ENCODE measurements at regions not wholly inside any gene's neighbourhood (a gene's known extent, or its start where the extent isn't known, plus 50 kb on each side); places are given as distances from the start of the nearest gene placed in this dataset.

- no peak for TF ChIP-seq SRSF7 (optimal IDR thresholded peaks at IDR 0.05; ENCODE audit: low read depth, low read length)
- TF ChIP-seq ZNF175 (CRISPR knock-in tag; IDR thresholded peaks at IDR 0.05; ENCODE audit: low read depth) = no peak
- TF ChIP-seq ZNF449 (CRISPR knock-in tag; IDR thresholded peaks at IDR 0.05) = no peak
- TF ChIP-seq DMBX1 (CRISPR knock-in tag; IDR thresholded peaks at IDR 0.05; ENCODE audit: borderline replicate concordance) = no peak
- no peak for TF ChIP-seq CREB3L1 (IDR thresholded peaks at IDR 0.05; ENCODE audit: borderline replicate concordance, low read depth)
- peak; percentile 32 for TF ChIP-seq TBP (optimal IDR thresholded peaks at IDR 0.05; ENCODE audit: low read depth, low read length)
- peak in 1 of 2 experiments; percentile 59; a peak in 2 of 4 replicates for TF ChIP-seq HDAC1 (IDR thresholded peaks at IDR 0.05)
- no peak for TF ChIP-seq HES1 (IDR thresholded peaks at IDR 0.05; ENCODE audit: low read depth)
- TF ChIP-seq PPARD (CRISPR knock-in tag; IDR thresholded peaks at IDR 0.05) = no peak
- no peak for TF ChIP-seq ZNF282 (CRISPR knock-in tag; IDR thresholded peaks at IDR 0.05)
- peak; percentile 83 for TF ChIP-seq MYNN (IDR thresholded peaks at IDR 0.05)
- no peak for TF ChIP-seq MYNN (CRISPR knock-in tag; IDR thresholded peaks at IDR 0.05)
- no peak for TF ChIP-seq SMARCA5 (IDR thresholded peaks at IDR 0.05)
- no peak for TF ChIP-seq SMARCB1 (IDR thresholded peaks at IDR 0.05; ENCODE audit: insufficient read length, low read depth)
- TF ChIP-seq CEBPG (CRISPR knock-in tag; IDR thresholded peaks at IDR 0.05) = no peak
- TF ChIP-seq CEBPG (tag; conservative IDR thresholded peaks at IDR 0.05 in 1 of 2, IDR thresholded peaks at IDR 0.05 in 1 of 2) = no peak
- TF ChIP-seq SNAPC5 (CRISPR knock-in tag; IDR thresholded peaks at IDR 0.05) = no peak
- no peak for TF ChIP-seq TAF9B (IDR thresholded peaks at IDR 0.05; ENCODE audit: partially characterized antibody)
- TF ChIP-seq POLR3A (IDR thresholded peaks at IDR 0.05; ENCODE audit: borderline replicate concordance, extremely low read depth, insufficient read depth, insufficient read length) = no peak
- peak in 1 of 2 experiments; percentile 36; a peak in 1 of 4 replicates for TF ChIP-seq SRF (CRISPR knock-in tag; IDR thresholded peaks at IDR 0.05)
- no peak for TF ChIP-seq NFE2L1 (tag; IDR thresholded peaks at IDR 0.05; ENCODE audit: borderline replicate concordance, low read depth)
- TF ChIP-seq RBM22 (IDR thresholded peaks at IDR 0.05; ENCODE audit: low read depth, low read length, poor library complexity, severe bottlenecking) = no peak
- TF ChIP-seq TRIM25 (IDR thresholded peaks at IDR 0.05; ENCODE audit: borderline replicate concordance) = no peak
These were observed 124.1 kb upstream of the TNRC6C start (continued) for GRCh38 chr17:77834170-77835115.
